ENCODE measurements at regions not wholly inside any gene's neighbourhood (a gene's known extent, or its start where the extent isn't known, plus 50 kb on each side); places are given as distances from the start of the nearest gene placed in this dataset.

DNA sequence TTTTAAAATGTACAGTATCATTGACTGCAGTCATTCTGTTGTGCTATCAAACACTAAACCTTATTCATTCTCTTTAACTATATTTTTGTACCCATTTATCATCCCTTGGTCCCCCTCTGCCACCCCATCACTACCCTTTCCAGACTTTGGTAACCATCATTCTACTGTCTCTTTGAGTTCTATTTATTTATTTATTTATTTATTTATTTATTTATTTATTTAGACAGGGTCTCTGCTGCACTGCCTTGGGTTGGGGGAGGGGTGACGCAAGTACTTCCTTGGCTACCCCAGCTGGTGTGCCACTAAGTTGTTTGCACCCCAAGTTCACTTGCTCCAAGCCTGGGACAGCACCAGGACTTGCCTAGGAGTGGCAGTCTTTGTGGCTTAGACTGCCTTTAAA lies 427.8 kb upstream of the NOVA1 start:
- H3K4me1 ChIP-seq (ENCODE audit: insufficient read depth, low read length, poor library complexity, severe bottlenecking): no peaks in the 10 kb centered on the region
- TF ChIP-seq EZH2 (IDR thresholded peaks at IDR 0.05; ENCODE audit: borderline replicate concordance, low read depth, low read length, poor library complexity, severe bottlenecking) (no peak), CTCF (conservative IDR thresholded peaks at IDR 0.05; ENCODE audit: low read depth, low read length) (no peak)
- no peak for DNase-seq (ENCODE audit: low spot score)
- ChIA-PET CTCF (no interaction called here), POLR2A (ENCODE audit: low non-redundant PET) (no interaction called here)
- no peak overlapping the region for H3K4me3 ChIP-seq (ENCODE audit: low read depth, low read length, poor library complexity, severe bottlenecking)
- BruUV-seq (replicated peaks): no TSS peak
- no peaks in the 10 kb centered on the region for H3K9me3 ChIP-seq (ENCODE audit: low read depth, low read length, poor library complexity, severe bottlenecking)
- no peak overlapping the region for H3K27ac ChIP-seq (ENCODE audit: low read depth, low read length, poor library complexity, severe bottlenecking)
- no peaks in the 10 kb centered on the region for H3K27me3 ChIP-seq (replicated peaks; ENCODE audit: insufficient read depth, low read depth, low read length, poor library complexity)
- no peaks in the 10 kb centered on the region for H3K36me3 ChIP-seq (ENCODE audit: insufficient read depth, low read length, poor library complexity, severe bottlenecking)
- intact Hi-C loops (cut with micrococcal nuclease; ENCODE audit: unreplicated experiment): no loop called here

GRCh38 chr14:27026097-27026496 lies 428.3 kb upstream of the NOVA1 start:
- BruUV-seq (replicated peaks): no TSS peak
- TF ChIP-seq CTCF (conservative IDR thresholded peaks at IDR 0.05; ENCODE audit: low read depth, low read length) (no peak), EZH2 (IDR thresholded peaks at IDR 0.05; ENCODE audit: borderline replicate concordance, low read depth, low read length, poor library complexity, severe bottlenecking) (no peak)
- intact Hi-C loops (cut with micrococcal nuclease; ENCODE audit: unreplicated experiment): no loop called here
- no peak overlapping the region for H3K4me3 ChIP-seq (ENCODE audit: low read depth, low read length, poor library complexity, severe bottlenecking)
- ChIA-PET POLR2A (ENCODE audit: low non-redundant PET) (interaction anchor here (0.6 kb wide), 1 partner anchor 12 kb away, joined by 4 read pairs; no protein-coding TSS in a partner anchor), CTCF (no interaction called here)
- no peaks in the 10 kb centered on the region for H3K4me1 ChIP-seq (ENCODE audit: insufficient read depth, low read length, poor library complexity, severe bottlenecking)
- H3K9me3 ChIP-seq (ENCODE audit: low read depth, low read length, poor library complexity, severe bottlenecking): no peaks in the 10 kb centered on the region
- H3K27me3 ChIP-seq (replicated peaks; ENCODE audit: insufficient read depth, low read depth, low read length, poor library complexity): no peaks in the 10 kb centered on the region
- no peak for DNase-seq (ENCODE audit: low spot score)
- H3K36me3 ChIP-seq (ENCODE audit: insufficient read depth, low read length, poor library complexity, severe bottlenecking): no peaks in the 10 kb centered on the region
- H3K27ac ChIP-seq (ENCODE audit: low read depth, low read length, poor library complexity, severe bottlenecking): no peak overlapping the region

GRCh38 chr14:27040552-27040951 lies 442.7 kb upstream of the NOVA1 start:
- DNase-seq (ENCODE audit: low spot score): no peak
- no peaks in the 10 kb centered on the region for H3K36me3 ChIP-seq (ENCODE audit: insufficient read depth, low read length, poor library complexity, severe bottlenecking)
- H3K9me3 ChIP-seq (ENCODE audit: low read depth, low read length, poor library complexity, severe bottlenecking): no peaks in the 10 kb centered on the region
- CTCF ChIA-PET: no interaction called here
- no peak overlapping the region for H3K4me3 ChIP-seq (ENCODE audit: low read depth, low read length, poor library complexity, severe bottlenecking)
- intact Hi-C loops (cut with micrococcal nuclease; ENCODE audit: unreplicated experiment): no loop called here
- H3K27ac ChIP-seq (ENCODE audit: low read depth, low read length, poor library complexity, severe bottlenecking): no peak overlapping the region
- TF ChIP-seq CTCF (conservative IDR thresholded peaks at IDR 0.05; ENCODE audit: low read depth, low read length): no peak
- TF ChIP-seq EZH2 (IDR thresholded peaks at IDR 0.05; ENCODE audit: borderline replicate concordance, low read depth, low read length, poor library complexity, severe bottlenecking): no peak
- no peaks in the 10 kb centered on the region for H3K4me1 ChIP-seq (ENCODE audit: insufficient read depth, low read length, poor library complexity, severe bottlenecking)
- H3K27me3 ChIP-seq (replicated peaks; ENCODE audit: insufficient read depth, low read depth, low read length, poor library complexity): no peaks in the 10 kb centered on the region
- no TSS peak for BruUV-seq (replicated peaks)
- POLR2A ChIA-PET (ENCODE audit: low non-redundant PET): no interaction called here

Data from A673 (cell line).